Testis (tissue), 2 donors: ENCODE measurements at regions not wholly inside any gene's neighbourhood (a gene's known extent, or its start where the extent isn't known, plus 50 kb on each side); places are given as distances from the start of the nearest gene placed in this dataset.

Experiments
- POLR2A ChIP-seq: fragments of 450-650 bp; IDR thresholded peaks from one replicate; pipeline ENCODE4 v1.6.1; 2017; ENCODE audit warnings: antibody characterized with exemption, mild to moderate bottlenecking, moderate library complexity
- TF ChIP-seq, protein P1 (sequence below), 3 experiments: fragments of 450-650 bp in 2 of 3; fragments of 200-600 bp in 1 of 3; sonication (generic) in 1 of 3; IDR thresholded peaks; one replicate each; pipeline ENCODE4 v1.5.1; 2016 to 2019; ENCODE audit warnings: antibody characterized with exemption in 3 of 3, mild to moderate bottlenecking in 2 of 3, moderate library complexity in 1 of 3

DNA sequence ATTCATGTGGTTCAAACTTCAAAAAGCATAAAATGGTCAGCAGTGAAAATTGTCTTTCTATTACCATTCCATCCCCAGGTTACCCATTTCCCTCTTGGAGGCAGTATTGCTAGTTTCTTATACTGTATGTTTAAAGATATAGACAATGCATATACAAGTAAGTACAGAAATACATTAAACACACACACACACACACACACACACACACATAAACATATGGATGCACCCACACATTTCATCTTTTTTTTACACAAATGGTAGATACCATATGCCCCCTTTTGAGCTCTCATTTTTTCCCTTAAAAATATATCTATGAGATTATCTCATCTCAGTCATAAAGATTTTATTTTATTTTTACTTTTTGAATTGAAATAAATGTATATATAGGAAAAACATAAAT is 79.7 kb downstream of the NEUROD6 start:
- TF ChIP-seq POLR2A: no peak
- TF ChIP-seq, protein P1, sequence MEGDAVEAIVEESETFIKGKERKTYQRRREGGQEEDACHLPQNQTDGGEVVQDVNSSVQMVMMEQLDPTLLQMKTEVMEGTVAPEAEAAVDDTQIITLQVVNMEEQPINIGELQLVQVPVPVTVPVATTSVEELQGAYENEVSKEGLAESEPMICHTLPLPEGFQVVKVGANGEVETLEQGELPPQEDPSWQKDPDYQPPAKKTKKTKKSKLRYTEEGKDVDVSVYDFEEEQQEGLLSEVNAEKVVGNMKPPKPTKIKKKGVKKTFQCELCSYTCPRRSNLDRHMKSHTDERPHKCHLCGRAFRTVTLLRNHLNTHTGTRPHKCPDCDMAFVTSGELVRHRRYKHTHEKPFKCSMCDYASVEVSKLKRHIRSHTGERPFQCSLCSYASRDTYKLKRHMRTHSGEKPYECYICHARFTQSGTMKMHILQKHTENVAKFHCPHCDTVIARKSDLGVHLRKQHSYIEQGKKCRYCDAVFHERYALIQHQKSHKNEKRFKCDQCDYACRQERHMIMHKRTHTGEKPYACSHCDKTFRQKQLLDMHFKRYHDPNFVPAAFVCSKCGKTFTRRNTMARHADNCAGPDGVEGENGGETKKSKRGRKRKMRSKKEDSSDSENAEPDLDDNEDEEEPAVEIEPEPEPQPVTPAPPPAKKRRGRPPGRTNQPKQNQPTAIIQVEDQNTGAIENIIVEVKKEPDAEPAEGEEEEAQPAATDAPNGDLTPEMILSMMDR (IDR thresholded peaks at IDR 0.05): no peak
